VCaP (cell line): ENCODE measurements at regions not wholly inside any gene's neighbourhood (a gene's known extent, or its start where the extent isn't known, plus 50 kb on each side); places are given as distances from the start of the nearest gene placed in this dataset.

Experiments
- H3K27ac ChIP-seq: fragments of 450-650 bp; 2 replicates; pipeline ENCODE4 v1.5.1; 2017
- TF ChIP-seq, protein P1 (sequence below): fragments of 450-650 bp; conservative IDR thresholded peaks from 2 replicates; pipeline ENCODE4 v1.5.1; 2017; ENCODE audit warnings: mild to moderate bottlenecking, moderate library complexity

GRCh38 chr4:104727643-104728042, 232.9 kb upstream of the CXXC4 start:
- H3K27ac ChIP-seq, result no peak overlapping the region
- TF ChIP-seq, protein P1, sequence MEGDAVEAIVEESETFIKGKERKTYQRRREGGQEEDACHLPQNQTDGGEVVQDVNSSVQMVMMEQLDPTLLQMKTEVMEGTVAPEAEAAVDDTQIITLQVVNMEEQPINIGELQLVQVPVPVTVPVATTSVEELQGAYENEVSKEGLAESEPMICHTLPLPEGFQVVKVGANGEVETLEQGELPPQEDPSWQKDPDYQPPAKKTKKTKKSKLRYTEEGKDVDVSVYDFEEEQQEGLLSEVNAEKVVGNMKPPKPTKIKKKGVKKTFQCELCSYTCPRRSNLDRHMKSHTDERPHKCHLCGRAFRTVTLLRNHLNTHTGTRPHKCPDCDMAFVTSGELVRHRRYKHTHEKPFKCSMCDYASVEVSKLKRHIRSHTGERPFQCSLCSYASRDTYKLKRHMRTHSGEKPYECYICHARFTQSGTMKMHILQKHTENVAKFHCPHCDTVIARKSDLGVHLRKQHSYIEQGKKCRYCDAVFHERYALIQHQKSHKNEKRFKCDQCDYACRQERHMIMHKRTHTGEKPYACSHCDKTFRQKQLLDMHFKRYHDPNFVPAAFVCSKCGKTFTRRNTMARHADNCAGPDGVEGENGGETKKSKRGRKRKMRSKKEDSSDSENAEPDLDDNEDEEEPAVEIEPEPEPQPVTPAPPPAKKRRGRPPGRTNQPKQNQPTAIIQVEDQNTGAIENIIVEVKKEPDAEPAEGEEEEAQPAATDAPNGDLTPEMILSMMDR, result no peak

DNA sequence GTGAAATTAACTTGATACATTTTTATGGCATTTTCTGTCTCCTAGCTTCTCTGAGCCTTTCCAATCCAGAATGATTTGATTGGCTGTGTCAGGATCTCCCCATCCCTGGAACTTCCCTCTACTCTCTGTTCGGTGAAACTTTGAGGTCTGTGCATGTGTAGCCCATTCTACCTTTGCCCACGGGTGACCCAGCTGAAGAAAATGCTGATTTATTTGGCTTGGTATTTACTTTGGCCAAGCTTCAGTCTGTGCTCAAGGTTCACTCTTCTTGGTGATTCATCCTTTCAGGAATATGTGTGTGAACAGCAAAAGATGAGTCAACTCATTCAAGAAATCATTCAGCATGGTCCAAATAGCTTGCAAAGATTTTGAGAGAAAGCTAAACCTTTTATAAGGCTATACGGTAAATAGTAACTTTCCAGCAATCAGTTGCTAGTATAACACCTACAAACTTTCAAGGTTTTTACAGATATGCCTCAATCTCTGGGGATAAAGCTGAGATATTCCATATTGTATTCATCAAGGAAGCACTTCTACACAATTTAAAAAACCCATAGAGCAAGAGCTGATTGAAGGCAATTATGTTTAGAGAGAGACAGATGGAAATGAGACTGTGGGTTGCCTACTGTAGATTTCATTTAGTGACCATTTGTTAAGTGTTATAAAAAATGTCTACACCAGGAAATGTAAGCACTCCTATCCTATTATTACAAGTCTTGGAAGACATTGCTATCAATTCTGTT, 233.9 kb upstream of the CXXC4 start:
- H3K27ac ChIP-seq, result no peak overlapping the region
- TF ChIP-seq, protein P1, result no peak

GRCh38 chr4:104732766-104733165, 238.1 kb upstream of the CXXC4 start:
- TF ChIP-seq, protein P1, result no peak
- H3K27ac ChIP-seq, result no peak overlapping the region

DNA sequence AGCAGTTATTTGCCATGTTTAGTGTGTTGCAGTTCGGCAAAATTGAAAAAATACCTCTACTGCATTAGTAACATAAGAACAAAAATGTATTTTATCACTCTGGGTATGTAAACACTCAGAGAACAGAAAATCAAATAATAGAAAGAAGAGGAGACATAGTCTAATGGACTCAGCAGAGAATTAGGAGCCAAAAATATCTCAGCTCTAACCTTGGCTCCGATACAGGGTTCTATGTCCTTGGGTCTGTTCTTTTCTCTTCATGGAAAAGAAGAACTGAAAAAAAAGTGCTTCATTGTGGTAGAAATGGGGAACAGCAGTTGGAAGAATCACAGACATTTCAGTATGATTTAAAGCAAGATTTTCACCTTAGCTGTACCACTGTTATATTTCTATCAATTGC, 240.5 kb upstream of the CXXC4 start:
- TF ChIP-seq, protein P1, result no peak
- no peak overlapping the region for H3K27ac ChIP-seq

DNA sequence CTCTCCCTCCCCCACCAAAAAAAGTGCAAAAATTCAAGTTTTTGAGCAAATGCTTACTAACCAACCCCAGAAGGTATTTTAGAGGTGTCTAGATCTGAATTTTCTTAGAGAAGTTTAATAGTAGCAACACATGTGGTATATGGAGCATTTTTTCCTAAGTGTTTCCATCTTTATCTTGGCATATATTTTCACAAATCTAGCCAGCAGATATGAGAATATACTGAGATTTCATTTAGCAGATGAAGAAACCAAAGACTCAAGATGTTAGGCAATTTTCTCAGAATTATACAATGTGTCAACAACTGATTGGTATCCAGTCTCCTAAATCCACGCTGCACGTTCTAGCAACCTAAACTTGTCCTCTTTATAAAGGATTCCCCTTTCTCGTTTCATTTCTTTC, 245.5 kb upstream of the CXXC4 start:
- TF ChIP-seq, protein P1, result no peak
- H3K27ac ChIP-seq, result no peak overlapping the region

- H3K27ac ChIP-seq, result no peak overlapping the region
- TF ChIP-seq, protein P1, result no peak
These were observed 248.5 kb upstream of the CXXC4 start for GRCh38 chr4:104743215-104743653.

GRCh38 chr4:104747635-104748034, 252.9 kb upstream of the CXXC4 start:
- TF ChIP-seq, protein P1, result no peak
- no peak overlapping the region for H3K27ac ChIP-seq
